Posterior cingulate gyrus (tissue), 11 donors: ENCODE measurements at regions not wholly inside any gene's neighbourhood (a gene's known extent, or its start where the extent isn't known, plus 50 kb on each side); places are given as distances from the start of the nearest gene placed in this dataset.
A peak's percentile ranks its signal among the peaks of the same experiment; 100 is the strongest.

ENCODE experiments used
- DNase-seq, 10 donors: peaks; one replicate each; pipeline versions ENCODE4 v3.0.0 to v3.0.0-alpha.2; 2020 to 2021; ENCODE audit warnings: mixed read lengths in 3 of 10
- intact Hi-C: fragments of 100-400 bp; cut with DNase I; formaldehyde crosslinking; loops from one replicate; pipeline ENCODE4 v1.15.1; 2023

GRCh38 chr4:96295143-96295741 is 455.3 kb downstream of the PDHA2 start:
- intact Hi-C loops: no loop called here
- DNase-seq: no peak

GRCh38 chr4:96301715-96302114 is 461.8 kb downstream of the PDHA2 start:
- DNase-seq: no peak
- intact Hi-C loops: no loop called here

GRCh38 chr4:96305030-96305429 is 465.1 kb downstream of the PDHA2 start:
- DNase-seq: no peak
- intact Hi-C loops: no loop called here

DNA sequence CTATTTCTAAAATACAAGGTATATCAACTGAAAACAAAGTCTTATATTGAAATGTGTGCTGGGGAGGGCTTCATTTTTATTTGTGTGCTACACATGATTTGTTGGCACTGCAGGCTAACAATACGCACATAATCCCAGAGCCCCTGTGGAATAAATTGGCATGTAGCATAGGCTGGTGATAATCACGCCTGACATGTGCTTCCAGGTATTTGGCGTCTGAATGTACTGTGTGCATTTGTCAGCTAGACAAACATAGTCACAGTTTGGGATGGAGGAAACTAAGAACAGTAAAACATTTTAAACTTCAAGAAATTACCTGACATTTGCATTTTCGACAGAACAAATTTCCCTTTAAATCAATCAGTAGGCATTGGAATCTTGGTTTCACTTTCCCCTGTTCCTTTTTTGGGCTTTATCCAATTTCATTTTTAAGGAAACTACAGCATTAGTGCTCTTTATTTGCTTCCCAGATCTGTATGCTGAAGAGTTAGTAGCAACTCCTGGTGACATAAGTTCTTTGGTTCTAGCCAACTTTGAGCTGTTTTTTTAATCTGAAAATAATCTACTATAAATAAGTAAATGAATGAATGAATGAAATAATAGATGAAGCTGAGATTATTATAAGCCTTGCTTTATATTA is 472.3 kb downstream of the PDHA2 start:
- intact Hi-C loops: no loop called here
- no peak for DNase-seq

GRCh38 chr4:96315815-96316214 is 475.9 kb downstream of the PDHA2 start:
- no peak for DNase-seq
- intact Hi-C loops: no loop called here

GRCh38 chr4:96316776-96317175 is 476.9 kb downstream of the PDHA2 start:
- no peak for DNase-seq
- intact Hi-C loops: no loop called here

- DNase-seq: no peak
- intact Hi-C loops: no loop called here
Measured at GRCh38 chr4:96317891-96318290, 478.0 kb downstream of the PDHA2 start.

DNA sequence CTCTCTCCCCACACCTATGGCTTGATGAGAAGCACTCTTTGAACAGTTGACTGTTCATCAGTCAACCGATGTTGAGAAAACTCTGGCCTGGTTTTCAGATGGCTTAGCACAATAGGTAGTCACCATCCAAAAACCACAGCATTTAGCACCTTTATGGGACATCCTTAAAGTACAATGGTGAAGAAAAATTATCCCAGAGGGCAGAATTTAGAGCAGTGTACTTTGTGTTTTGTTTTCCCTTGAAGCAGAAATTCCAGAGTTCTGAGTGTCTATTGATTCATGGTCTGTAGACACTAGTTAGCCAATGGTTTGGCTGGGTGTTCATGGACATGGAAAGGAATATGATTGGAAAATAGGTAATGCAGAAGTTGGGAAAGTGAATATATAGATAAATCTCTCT is 487.0 kb downstream of the PDHA2 start:
- no peak for DNase-seq
- intact Hi-C loops: no loop called here

DNA sequence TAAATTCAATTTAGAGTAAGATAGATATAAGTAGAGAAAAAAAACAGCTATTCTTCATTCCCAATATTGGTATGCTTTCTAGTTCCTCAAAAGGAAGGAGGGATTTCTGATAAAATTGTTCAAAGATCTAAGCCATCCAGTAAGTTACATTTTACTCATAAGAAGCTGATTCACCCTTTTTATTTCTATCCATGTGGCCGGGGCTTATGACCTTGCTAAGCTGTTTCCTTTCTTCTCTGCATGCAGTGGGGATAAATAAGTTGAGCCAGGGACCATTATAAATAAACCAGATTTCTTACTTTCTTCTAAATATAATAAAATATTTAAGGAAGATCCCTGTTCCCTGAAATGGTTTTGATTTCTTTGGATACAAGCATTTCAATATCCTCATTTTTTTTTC is 502.3 kb downstream of the PDHA2 start:
- DNase-seq: no peak
- intact Hi-C loops: no loop called here

- intact Hi-C loops: no loop called here
- DNase-seq: no peak
Measured at GRCh38 chr4:96342790-96343455, 503.0 kb downstream of the PDHA2 start.

DNA sequence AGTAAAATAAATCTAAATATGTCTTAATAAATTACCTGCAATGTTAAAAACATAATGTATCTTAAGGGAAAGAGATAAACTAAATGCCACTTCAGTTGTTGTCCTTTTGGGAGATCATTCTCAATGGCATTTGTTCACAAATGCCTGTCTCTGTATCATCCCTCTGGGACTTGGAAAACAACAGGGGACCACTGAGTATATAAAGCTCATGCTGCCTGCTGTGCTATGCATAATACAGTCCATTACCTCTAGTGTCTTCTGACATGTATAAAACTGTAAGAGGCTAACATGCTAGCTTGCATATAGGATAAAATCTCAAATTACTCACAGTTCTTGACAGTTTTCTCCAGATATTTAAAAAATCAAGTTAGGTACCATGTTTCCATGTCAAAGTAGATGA is 503.9 kb downstream of the PDHA2 start:
- no peak for DNase-seq
- intact Hi-C loops: no loop called here

DNA sequence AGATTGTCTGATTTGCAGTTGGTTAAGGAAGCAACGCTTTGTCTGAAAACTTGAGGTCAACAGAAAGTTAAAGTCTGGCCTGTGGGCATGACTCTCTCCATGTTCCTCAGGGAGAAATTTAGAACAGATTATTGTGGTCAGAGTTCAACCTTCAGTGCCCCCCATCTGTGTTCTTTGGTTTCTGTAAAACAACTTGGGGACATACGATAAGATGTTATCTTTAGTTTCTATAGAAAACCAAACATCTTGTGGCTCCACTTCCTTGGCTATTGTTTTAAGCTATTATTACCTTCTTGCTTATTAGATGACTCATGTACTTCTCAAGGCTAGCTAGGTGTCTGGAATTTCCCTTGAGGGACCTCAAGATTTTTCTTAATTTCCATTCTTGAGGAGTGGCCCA is 507.7 kb downstream of the PDHA2 start:
- no peak for DNase-seq
- intact Hi-C loops: no loop called here

DNA sequence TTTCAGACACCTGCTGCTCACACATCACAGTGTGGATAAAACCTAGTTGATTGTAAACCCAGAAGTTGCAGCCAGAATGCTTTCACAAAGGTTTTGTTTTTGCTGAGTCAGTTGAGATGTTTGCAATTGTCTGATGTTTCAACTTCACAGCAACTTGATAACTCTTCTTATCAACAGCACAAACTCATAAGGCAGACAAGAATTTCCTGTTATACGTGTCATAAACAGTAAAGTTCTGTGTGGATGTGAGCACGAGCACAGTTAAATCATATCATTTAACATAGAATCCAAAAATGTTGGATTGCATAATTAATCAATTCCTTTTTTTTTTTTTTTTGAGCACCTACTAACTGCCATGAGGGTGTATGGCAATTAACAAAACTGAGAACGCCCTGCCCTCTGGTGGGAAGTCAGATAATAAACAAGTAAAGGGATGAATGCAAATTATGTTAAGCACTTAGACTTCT is 512.2 kb downstream of the PDHA2 start:
- intact Hi-C loops: loop anchor here (2.0 kb wide), 1 partner anchor 1195 kb away; no protein-coding TSS in a partner anchor
- DNase-seq: peak in 1 of 10 donors; percentile 22

- intact Hi-C loops: no loop called here
- no peak for DNase-seq
Measured at GRCh38 chr4:96354036-96354712, 514.3 kb downstream of the PDHA2 start.

GRCh38 chr4:96355414-96355813 is 515.5 kb downstream of the PDHA2 start:
- intact Hi-C loops: no loop called here
- DNase-seq: no peak

DNA sequence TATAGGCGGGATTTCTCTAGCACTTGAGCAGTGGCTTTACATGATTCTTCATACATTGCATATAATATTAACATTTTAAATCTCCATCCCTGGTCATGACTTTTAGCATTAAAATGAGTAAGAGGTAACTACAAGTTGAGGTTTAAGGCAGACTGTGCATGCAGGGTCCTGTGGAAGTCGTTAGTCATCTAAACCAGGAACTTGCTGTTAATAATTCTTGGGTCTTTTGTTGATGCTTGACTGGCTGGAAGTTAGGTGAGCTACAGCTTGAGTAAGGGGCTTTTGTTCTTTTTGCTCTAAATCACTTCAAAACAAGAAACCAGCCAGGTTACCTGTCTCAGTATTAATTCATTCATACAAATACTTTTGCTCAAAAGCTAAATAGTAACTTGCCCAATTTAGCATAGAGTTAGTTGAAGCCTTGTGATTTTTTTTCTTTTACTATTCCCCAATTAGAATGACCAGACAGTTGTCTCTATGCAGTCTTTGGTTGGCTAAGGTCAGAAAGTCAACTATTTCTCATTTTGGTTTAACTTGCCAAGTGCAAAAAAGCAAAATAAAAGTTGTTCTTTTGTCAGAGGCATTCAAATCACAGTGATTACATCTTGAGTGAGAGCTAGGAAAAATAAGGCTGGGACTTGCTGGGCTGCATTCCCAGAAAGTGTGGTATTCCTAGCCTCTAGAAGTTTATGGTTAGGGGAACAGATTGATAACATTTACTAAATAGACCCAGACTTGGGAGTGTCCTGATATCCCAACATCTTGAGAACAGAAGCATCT is 516.9 kb downstream of the PDHA2 start:
- no peak for DNase-seq
- intact Hi-C loops: no loop called here

DNA sequence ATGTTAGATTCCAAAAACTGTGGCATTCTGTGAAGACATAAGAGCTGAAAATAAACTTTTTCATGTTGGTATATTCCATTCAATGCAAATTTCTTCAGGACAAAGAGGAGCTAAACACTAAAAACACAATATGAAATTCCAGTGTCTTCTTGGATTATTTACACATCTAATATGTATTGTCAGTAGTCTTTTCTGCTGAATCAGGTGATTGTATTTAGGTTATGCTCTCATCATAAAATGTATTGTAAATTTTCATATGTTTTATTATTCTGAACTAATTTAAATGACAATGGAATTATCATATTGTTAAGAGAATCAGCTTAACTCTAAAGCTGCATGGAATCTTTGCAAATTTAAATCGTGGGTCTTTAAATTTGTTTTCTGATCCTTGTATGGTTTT is 526.7 kb downstream of the PDHA2 start:
- no peak for DNase-seq
- intact Hi-C loops: no loop called here

DNA sequence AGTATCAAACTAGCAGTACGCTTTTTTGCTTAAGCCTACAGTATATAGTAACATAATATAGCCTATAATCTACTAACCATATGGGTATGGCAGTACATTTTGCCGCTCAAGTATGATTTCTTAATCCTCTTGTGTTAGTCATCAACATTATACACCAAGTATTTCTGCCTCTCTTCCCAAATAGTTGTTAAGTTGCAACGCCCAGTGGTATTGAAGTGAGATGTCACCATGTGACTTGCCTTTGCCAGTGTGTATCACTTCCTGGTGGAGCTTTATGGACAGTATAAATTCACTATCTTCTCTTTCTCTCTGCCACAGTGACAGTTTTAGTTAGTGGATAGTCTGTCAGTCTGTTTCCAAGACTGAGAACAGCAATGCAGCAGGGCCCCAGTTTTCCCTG is 535.5 kb downstream of the PDHA2 start:
- intact Hi-C loops: no loop called here
- DNase-seq: no peak

DNA sequence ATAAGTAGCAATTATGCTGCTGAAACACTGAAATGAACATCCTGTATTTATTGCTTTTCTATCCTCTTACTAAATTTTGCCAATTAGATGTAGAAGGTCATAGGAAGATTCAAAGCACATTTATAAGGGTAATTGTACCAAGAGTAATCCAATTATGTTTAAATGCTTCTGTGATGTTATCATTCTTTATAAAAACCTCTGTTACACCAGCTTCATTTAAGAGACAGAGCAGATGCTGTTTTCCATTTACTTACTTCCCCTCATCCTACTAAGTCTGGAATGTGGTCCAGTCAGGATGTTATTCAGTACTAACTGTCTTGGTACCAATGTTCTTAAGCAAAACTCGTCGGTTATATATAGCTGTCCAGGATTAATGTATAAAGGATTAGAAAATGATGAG is 539.6 kb downstream of the PDHA2 start:
- DNase-seq: no peak
- intact Hi-C loops: no loop called here

- intact Hi-C loops: no loop called here
- DNase-seq: no peak
Measured at GRCh38 chr4:96380106-96380505, 540.2 kb downstream of the PDHA2 start.

DNA sequence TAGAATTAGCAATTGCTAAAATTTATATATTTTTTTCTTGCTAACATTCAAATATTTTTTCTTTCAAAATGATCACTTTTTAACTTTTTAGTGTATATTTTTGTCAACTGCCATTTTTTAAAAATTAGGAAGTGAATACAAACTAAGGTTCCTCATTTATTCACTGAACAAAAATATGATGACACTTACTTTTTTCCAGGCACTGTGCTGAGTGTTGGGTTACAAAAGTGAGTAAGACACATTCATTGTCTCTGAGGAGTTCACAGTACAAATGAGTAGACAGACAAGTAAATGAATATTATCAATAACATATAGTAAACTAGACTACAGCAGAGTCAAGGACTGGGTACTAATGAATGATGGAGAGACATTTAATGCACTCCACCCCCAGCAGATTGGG is 543.5 kb downstream of the PDHA2 start:
- no peak for DNase-seq
- intact Hi-C loops: no loop called here
